Subcutaneous abdominal adipose tissue (tissue), 5 donors: ENCODE measurements at regions not wholly inside any gene's neighbourhood (a gene's known extent, or its start where the extent isn't known, plus 50 kb on each side); places are given as distances from the start of the nearest gene placed in this dataset.

Source experiments
- H3K27ac ChIP-seq: one replicate; pipeline ENCODE4 v1.7.0; 2013; ENCODE audit warnings: low read depth, mild to moderate bottlenecking, inconsistent platforms, low read length, moderate library complexity
- H3K27me3 ChIP-seq, 5 donors: one replicate each; pipeline ENCODE4 v1.7.0; 2013; ENCODE audit warnings: low read length in 5 of 5, inconsistent platforms in 1 of 5; ENCODE audit not compliant: control insufficient read depth in 5 of 5, insufficient read depth in 4 of 5
- H3K36me3 ChIP-seq, 5 donors: one replicate each; pipeline ENCODE4 v1.7.0; 2013; ENCODE audit warnings: low read length in 5 of 5; ENCODE audit not compliant: control insufficient read depth in 5 of 5, insufficient read depth in 5 of 5
- H3K4me1 ChIP-seq, 5 donors: one replicate each; pipeline ENCODE4 v1.7.0; 2013; ENCODE audit warnings: low read length in 5 of 5, mild to moderate bottlenecking in 3 of 5, moderate library complexity in 1 of 5; ENCODE audit not compliant: control insufficient read depth in 5 of 5, insufficient read depth in 5 of 5
- H3K4me3 ChIP-seq, 5 donors: one replicate each; pipeline ENCODE4 v1.7.0; 2013; ENCODE audit warnings: low read length in 5 of 5, low read depth in 1 of 5
- H3K9ac ChIP-seq, 5 donors: one replicate each; pipeline ENCODE4 v1.7.0; 2013; ENCODE audit warnings: low read length in 5 of 5, mild to moderate bottlenecking in 4 of 5, moderate library complexity in 3 of 5
- H3K9me3 ChIP-seq, 5 donors: one replicate each; pipeline ENCODE4 v1.7.0; 2013; ENCODE audit warnings: low read length in 5 of 5; ENCODE audit not compliant: control insufficient read depth in 5 of 5
- donor health status: healthy.
- donor health status: healthy.
- donor health status: healthy.
- donor health status: healthy.
- donor health status: healthy.

- Histone ChIP-seq H3K27ac (no peak overlapping the region), H3K36me3 (no peaks in the 10 kb centered on the region), H3K9ac (no peak overlapping the region), H3K9me3 (no peaks in the 10 kb centered on the region), H3K4me1 (peaks cover 0 to 20% (median 5%) of the 10 kb centered on the region in 5 donors), H3K4me3 (no peak overlapping the region), H3K27me3 (no peaks in the 10 kb centered on the region)
These were observed 77.8 kb upstream of the MGMT start for GRCh38 chr10:129389194-129389593.

- Histone ChIP-seq H3K27me3 (no peaks in the 10 kb centered on the region), H3K9me3 (no peaks in the 10 kb centered on the region), H3K36me3 (no peaks in the 10 kb centered on the region), H3K9ac (no peak overlapping the region), H3K27ac (no peak overlapping the region), H3K4me3 (no peak overlapping the region), H3K4me1 (peaks cover 0 to 20% (median 5%) of the 10 kb centered on the region in 5 donors)
These were observed 76.9 kb upstream of the MGMT start for GRCh38 chr10:129390147-129390546.

- H3K27ac ChIP-seq: no peak overlapping the region
- no peaks in the 10 kb centered on the region for H3K9me3 ChIP-seq
- H3K27me3 ChIP-seq: no peaks in the 10 kb centered on the region
- H3K9ac ChIP-seq: no peak overlapping the region
- H3K4me1 ChIP-seq: peaks cover 0 to 20% (median 5%) of the 10 kb centered on the region in 5 donors
- no peak overlapping the region for H3K4me3 ChIP-seq
- H3K36me3 ChIP-seq: no peaks in the 10 kb centered on the region
These were observed 76.3 kb upstream of the MGMT start for GRCh38 chr10:129390726-129391125.

- H3K4me1 ChIP-seq: peaks cover 0 to 20% (median 5%) of the 10 kb centered on the region in 5 donors
- no peak overlapping the region for H3K27ac ChIP-seq
- no peak overlapping the region for H3K4me3 ChIP-seq
- no peaks in the 10 kb centered on the region for H3K9me3 ChIP-seq
- H3K9ac ChIP-seq: no peak overlapping the region
- no peaks in the 10 kb centered on the region for H3K27me3 ChIP-seq
- H3K36me3 ChIP-seq: no peaks in the 10 kb centered on the region
These were observed 75.6 kb upstream of the MGMT start for GRCh38 chr10:129391464-129391863.

GRCh38 chr10:129392855-129393254, 74.2 kb upstream of the MGMT start:
- Histone ChIP-seq H3K27me3 (no peaks in the 10 kb centered on the region), H3K36me3 (no peaks in the 10 kb centered on the region), H3K27ac (no peak overlapping the region), H3K9ac (no peak overlapping the region), H3K4me3 (no peak overlapping the region), H3K9me3 (no peaks in the 10 kb centered on the region), H3K4me1 (peaks cover 0 to 25% (median 5%) of the 10 kb centered on the region in 5 donors)

- Histone ChIP-seq H3K27ac (no peak overlapping the region), H3K9ac (no peak overlapping the region), H3K27me3 (no peaks in the 10 kb centered on the region), H3K9me3 (no peaks in the 10 kb centered on the region), H3K4me1 (peaks cover 0 to 34% (median 13%) of the 10 kb centered on the region in 5 donors), H3K4me3 (no peak overlapping the region), H3K36me3 (no peaks in the 10 kb centered on the region)
These were observed 73.2 kb upstream of the MGMT start for GRCh38 chr10:129393812-129394211.

GRCh38 chr10:129394518-129395328, 72.3 kb upstream of the MGMT start:
- H3K9ac ChIP-seq: no peak overlapping the region
- H3K27ac ChIP-seq: no peak overlapping the region

GRCh38 chr10:129396021-129396722, 70.9 kb upstream of the MGMT start:
- H3K27me3 ChIP-seq: no peaks in the 10 kb centered on the region
- no peak overlapping the region for H3K4me3 ChIP-seq
- H3K4me1 ChIP-seq: peaks cover 0 to 37% (median 14%) of the 10 kb centered on the region in 5 donors
- no peaks in the 10 kb centered on the region for H3K36me3 ChIP-seq
- no peak overlapping the region for H3K9ac ChIP-seq
- H3K27ac ChIP-seq: no peak overlapping the region
- no peaks in the 10 kb centered on the region for H3K9me3 ChIP-seq

More at GRCh38 chr10:129394518-129395328, 72.3 kb upstream of the MGMT start:
- peaks cover 0 to 37% (median 14%) of the 10 kb centered on the region in 5 donors for H3K4me1 ChIP-seq
- no peak overlapping the region for H3K4me3 ChIP-seq
- H3K9me3 ChIP-seq: no peaks in the 10 kb centered on the region
- H3K36me3 ChIP-seq: no peaks in the 10 kb centered on the region
- no peaks in the 10 kb centered on the region for H3K27me3 ChIP-seq

GRCh38 chr10:129397198-129397974, 69.7 kb upstream of the MGMT start:
- no peak overlapping the region for H3K27ac ChIP-seq

More at GRCh38 chr10:129397198-129397974, 69.7 kb upstream of the MGMT start:
- no peaks in the 10 kb centered on the region for H3K36me3 ChIP-seq
- H3K4me3 ChIP-seq: no peak overlapping the region
- H3K9ac ChIP-seq: no peak overlapping the region
- H3K4me1 ChIP-seq: peaks cover 0 to 39% (median 14%) of the 10 kb centered on the region in 5 donors
- H3K9me3 ChIP-seq: no peaks in the 10 kb centered on the region
- H3K27me3 ChIP-seq: no peaks in the 10 kb centered on the region
